Stomach (tissue), 4 donors: ENCODE measurements at regions not wholly inside any gene's neighbourhood (a gene's known extent, or its start where the extent isn't known, plus 50 kb on each side); places are given as distances from the start of the nearest gene placed in this dataset.

Source experiments
- CTCF ChIP-seq, 7 experiments: fragments of 450-650 bp in 4 of 7; fragments of 200-600 bp in 3 of 7; sonication (generic) in 3 of 7; IDR thresholded peaks; one replicate each; pipeline ENCODE4 v1.5.1; 2016 to 2019; ENCODE audit warnings: antibody characterized with exemption in 7 of 7, control low read depth in 2 of 7, mild to moderate bottlenecking in 1 of 7
- POLR2AphosphoS5 ChIP-seq, 3 donors: sonication (generic); formaldehyde crosslinking; IDR thresholded peaks; one replicate each; pipeline ENCODE4 v1.6.1; 2016; ENCODE audit warnings: antibody characterized with exemption in 3 of 3

- TF ChIP-seq POLR2AphosphoS5 (IDR thresholded peaks at IDR 0.05) = no peak
- TF ChIP-seq CTCF (IDR thresholded peaks at IDR 0.05) = no peak
These were observed 66.7 kb upstream of the BOD1L1 start for GRCh38 chr4:13694256-13694655.
